PC-9 (cell line): ENCODE measurements at regions not wholly inside any gene's neighbourhood (a gene's known extent, or its start where the extent isn't known, plus 50 kb on each side); places are given as distances from the start of the nearest gene placed in this dataset.

Experiments used
- CTCF ChIP-seq: fragments of 200-600 bp; sonication (generic); conservative IDR thresholded peaks from 2 replicates; pipeline ENCODE4 v1.6.1; 2017; ENCODE audit warnings: mixed run types, antibody characterized with exemption, mild to moderate bottlenecking, moderate library complexity
- EZH2 ChIP-seq: fragments of 200-600 bp; sonication (generic); IDR thresholded peaks from 2 replicates; pipeline ENCODE4 v1.8.0; 2017; ENCODE audit warnings: antibody characterized with exemption, low read depth

GRCh38 chr10:129035052-129035827 is 431.8 kb upstream of the MGMT start:
- no peak for TF ChIP-seq CTCF
- TF ChIP-seq EZH2: no peak
